HL-60 (cell line): ENCODE measurements at regions not wholly inside any gene's neighbourhood (a gene's known extent, or its start where the extent isn't known, plus 50 kb on each side); places are given as distances from the start of the nearest gene placed in this dataset.

Experiments
- CTCF ChIP-seq: IDR thresholded peaks from one replicate; pipeline ENCODE4 v1.5.1; 2011; ENCODE audit warnings: low read length, control low read depth, inconsistent platforms; ENCODE audit not compliant: insufficient read depth
- GABPA ChIP-seq: IDR thresholded peaks from 2 replicates; pipeline ENCODE4 v1.6.1; 2012; ENCODE audit warnings: low read depth

GRCh38 chr14:86897224-86897623, 1095.8 kb downstream of the GALC start:
- TF ChIP-seq CTCF (no peak), GABPA (no peak)
